ENCODE measurements at regions not wholly inside any gene's neighbourhood (a gene's known extent, or its start where the extent isn't known, plus 50 kb on each side); places are given as distances from the start of the nearest gene placed in this dataset.

- Histone ChIP-seq H3K79me2 (no peaks in the 10 kb centered on the region), H3K9me3 (ENCODE audit: control insufficient read depth, low read length) (no peaks in the 10 kb centered on the region), H3K27me3 (ENCODE audit: control insufficient read depth, insufficient read depth, low read length) (no peaks in the 10 kb centered on the region), H3K36me3 (ENCODE audit: control insufficient read depth, insufficient read depth, low read length) (no peaks in the 10 kb centered on the region), H3K27ac (no peak overlapping the region), H3K4me1 (no peaks in the 10 kb centered on the region), H3K4me3 (ENCODE audit: low read depth, low read length) (no peak overlapping the region), H3K9ac (no peak overlapping the region), H2AFZ (no peak overlapping the region), H3K4me2 (ENCODE audit: low read length) (no peak overlapping the region)
- TF ChIP-seq CTCF (IDR thresholded peaks at IDR 0.05): no peak
These were observed 111.4 kb upstream of the IGF1R start for GRCh38 chr15:98536976-98537375.

GRCh38 chr15:98537516-98538060, 110.8 kb upstream of the IGF1R start:
- Histone ChIP-seq H3K4me2 (ENCODE audit: low read length) (no peak overlapping the region), H3K9ac (no peak overlapping the region), H3K4me3 (ENCODE audit: low read depth, low read length) (no peak overlapping the region), H3K27me3 (ENCODE audit: control insufficient read depth, insufficient read depth, low read length) (no peaks in the 10 kb centered on the region), H3K9me3 (ENCODE audit: control insufficient read depth, low read length) (no peaks in the 10 kb centered on the region), H3K36me3 (ENCODE audit: control insufficient read depth, insufficient read depth, low read length) (no peaks in the 10 kb centered on the region), H3K4me1 (no peaks in the 10 kb centered on the region), H3K79me2 (no peaks in the 10 kb centered on the region), H2AFZ (no peak overlapping the region), H3K27ac (no peak overlapping the region)
- no peak for TF ChIP-seq CTCF (IDR thresholded peaks at IDR 0.05)

GRCh38 chr15:98541519-98541918, 106.8 kb upstream of the IGF1R start:
- no peaks in the 10 kb centered on the region for H3K27me3 ChIP-seq (ENCODE audit: control insufficient read depth, insufficient read depth, low read length)
- no peaks in the 10 kb centered on the region for H3K79me2 ChIP-seq
- no peak for TF ChIP-seq CTCF (IDR thresholded peaks at IDR 0.05)

GRCh38 chr15:98543237-98543636, 105.1 kb upstream of the IGF1R start:
- H3K79me2 ChIP-seq: no peaks in the 10 kb centered on the region
- no peak overlapping the region for H3K9ac ChIP-seq
- no peak overlapping the region for H3K4me2 ChIP-seq (ENCODE audit: low read length)
- H3K9me3 ChIP-seq (ENCODE audit: control insufficient read depth, low read length): no peaks in the 10 kb centered on the region
- no peak for TF ChIP-seq CTCF (IDR thresholded peaks at IDR 0.05)
- H3K27ac ChIP-seq: no peak overlapping the region
- no peaks in the 10 kb centered on the region for H3K4me1 ChIP-seq
- H2AFZ ChIP-seq: no peak overlapping the region
- H3K27me3 ChIP-seq (ENCODE audit: control insufficient read depth, insufficient read depth, low read length): no peaks in the 10 kb centered on the region
- no peak overlapping the region for H3K4me3 ChIP-seq (ENCODE audit: low read depth, low read length)
- no peaks in the 10 kb centered on the region for H3K36me3 ChIP-seq (ENCODE audit: control insufficient read depth, insufficient read depth, low read length)

More at GRCh38 chr15:98541519-98541918, 106.8 kb upstream of the IGF1R start:
- no peaks in the 10 kb centered on the region for H3K36me3 ChIP-seq (ENCODE audit: control insufficient read depth, insufficient read depth, low read length)
- no peaks in the 10 kb centered on the region for H3K4me1 ChIP-seq
- no peak overlapping the region for H3K4me3 ChIP-seq (ENCODE audit: low read depth, low read length)
- H3K9ac ChIP-seq: no peak overlapping the region
- H2AFZ ChIP-seq: no peak overlapping the region
- H3K27ac ChIP-seq: no peak overlapping the region
- no peaks in the 10 kb centered on the region for H3K9me3 ChIP-seq (ENCODE audit: control insufficient read depth, low read length)
- no peak overlapping the region for H3K4me2 ChIP-seq (ENCODE audit: low read length)

- H3K79me2 ChIP-seq: no peaks in the 10 kb centered on the region
- H2AFZ ChIP-seq: no peak overlapping the region
- no peak overlapping the region for H3K4me2 ChIP-seq (ENCODE audit: low read length)
- H3K4me1 ChIP-seq: no peaks in the 10 kb centered on the region
- no peaks in the 10 kb centered on the region for H3K36me3 ChIP-seq (ENCODE audit: control insufficient read depth, insufficient read depth, low read length)
- no peaks in the 10 kb centered on the region for H3K9me3 ChIP-seq (ENCODE audit: control insufficient read depth, low read length)
- H3K4me3 ChIP-seq (ENCODE audit: low read depth, low read length): no peak overlapping the region
- H3K9ac ChIP-seq: no peak overlapping the region
- no peak for TF ChIP-seq CTCF (IDR thresholded peaks at IDR 0.05)
- no peaks in the 10 kb centered on the region for H3K27me3 ChIP-seq (ENCODE audit: control insufficient read depth, insufficient read depth, low read length)
- H3K27ac ChIP-seq: no peak overlapping the region
These were observed 102.0 kb upstream of the IGF1R start for GRCh38 chr15:98546329-98546728.

Data from parathyroid adenoma (tissue), 2 donors.